ENCODE measurements at regions not wholly inside any gene's neighbourhood (a gene's known extent, or its start where the extent isn't known, plus 50 kb on each side); places are given as distances from the start of the nearest gene placed in this dataset.

GRCh38 chr9:135363596-135363995, 116.0 kb upstream of the PPP1R26 start:
- Mint-ChIP-seq H3K4me1 (no peaks in the 10 kb centered on the region), H3K4me3 (no peak overlapping the region), H3K9me3 (ENCODE audit: insufficient read depth) (peaks cover 3% of the 10 kb centered on the region), H3K27me3 (no peaks in the 10 kb centered on the region), H3K27ac (no peak overlapping the region)
- H3K79me2 ChIP-seq (ENCODE audit: control insufficient read depth, insufficient read depth, low read length) = no peaks in the 10 kb centered on the region
- H3K4me2 ChIP-seq (replicated peaks; ENCODE audit: low read depth, low read length, poor library complexity, severe bottlenecking) = no peak overlapping the region
- intact Hi-C loops (cut with micrococcal nuclease) = no loop called here
- WGBS (ENCODE audit: insufficient coverage) = 80% methylated on average over 5 of the region's 7 CpGs
- no peak overlapping the region for H2AFZ ChIP-seq (ENCODE audit: insufficient read depth, low read depth, low read length, poor library complexity, severe bottlenecking)
- ATAC-seq (ENCODE audit: low read depth) (no peak), DNase-seq (no peak)
- peaks cover 0 to 12% (median 0%) of the 10 kb centered on the region in 3 donors for H3K9me3 ChIP-seq (ENCODE audit: control extremely low read depth in 1 of 3, control insufficient read depth in 2 of 3, insufficient read depth in 1 of 3, low read length in 2 of 3)
- no peaks in the 10 kb centered on the region for H3K36me3 ChIP-seq (replicated peaks in 1 of 2; ENCODE audit: control extremely low read depth in 1 of 2, control insufficient read depth in 1 of 2, extremely low read depth in 1 of 2, insufficient read depth in 2 of 2, low read length in 1 of 2)
- ChIA-PET POLR2A (no interaction called here), CTCF (no interaction called here)
- H4K20me1 ChIP-seq (ENCODE audit: control insufficient read depth, insufficient read depth, low read length, poor library complexity, severe bottlenecking) = no peaks in the 10 kb centered on the region
- H3K27me3 ChIP-seq (replicated peaks in 1 of 4; ENCODE audit: control extremely low read depth in 1 of 4, control insufficient read depth in 3 of 4, insufficient read depth in 4 of 4, low read length in 3 of 4) = peaks cover 0 to 3% (median 0%) of the 10 kb centered on the region in 4 experiments
- H3K4me1 ChIP-seq (ENCODE audit: control insufficient read depth in 2 of 2, insufficient read depth in 2 of 2, low read length in 2 of 2) = no peaks in the 10 kb centered on the region
- no peak overlapping the region for H3K9ac ChIP-seq (ENCODE audit: low read length)
- TF ChIP-seq CTCF (IDR thresholded peaks at IDR 0.05) = no peak
- no peak for TF ChIP-seq EZH2 (IDR thresholded peaks at IDR 0.05; ENCODE audit: borderline replicate concordance, insufficient read depth, low read depth, low read length, poor library complexity, severe bottlenecking)
- no peak overlapping the region for H3K27ac ChIP-seq (ENCODE audit: low read length in 2 of 2)
- no peak overlapping the region for H3K4me3 ChIP-seq (ENCODE audit: control extremely low read depth in 1 of 5, extremely low read depth in 1 of 5, insufficient read depth in 1 of 5, low read depth in 2 of 5, low read length in 4 of 5)

GRCh38 chr9:135365013-135365768, 114.4 kb upstream of the PPP1R26 start:
- Histone ChIP-seq H3K36me3 (replicated peaks in 1 of 2; ENCODE audit: control extremely low read depth in 1 of 2, control insufficient read depth in 1 of 2, extremely low read depth in 1 of 2, insufficient read depth in 2 of 2, low read length in 1 of 2) (no peaks in the 10 kb centered on the region), H3K27me3 (replicated peaks in 1 of 4; ENCODE audit: control extremely low read depth in 1 of 4, control insufficient read depth in 3 of 4, insufficient read depth in 4 of 4, low read length in 3 of 4) (peaks cover 0 to 3% (median 0%) of the 10 kb centered on the region in 4 experiments), H2AFZ (ENCODE audit: insufficient read depth, low read depth, low read length, poor library complexity, severe bottlenecking) (no peak overlapping the region), H3K4me1 (ENCODE audit: control insufficient read depth in 2 of 2, insufficient read depth in 2 of 2, low read length in 2 of 2) (no peaks in the 10 kb centered on the region), H3K79me2 (ENCODE audit: control insufficient read depth, insufficient read depth, low read length) (no peaks in the 10 kb centered on the region), H3K27ac (ENCODE audit: low read length in 2 of 2) (no peak overlapping the region), H3K4me2 (replicated peaks; ENCODE audit: low read depth, low read length, poor library complexity, severe bottlenecking) (no peak overlapping the region), H3K9ac (ENCODE audit: low read length) (no peak overlapping the region), H3K9me3 (ENCODE audit: control extremely low read depth in 1 of 3, control insufficient read depth in 2 of 3, insufficient read depth in 1 of 3, low read length in 2 of 3) (peaks cover 0 to 12% (median 0%) of the 10 kb centered on the region in 3 donors), H3K4me3 (ENCODE audit: control extremely low read depth in 1 of 5, extremely low read depth in 1 of 5, insufficient read depth in 1 of 5, low read depth in 2 of 5, low read length in 4 of 5) (no peak overlapping the region), H4K20me1 (ENCODE audit: control insufficient read depth, insufficient read depth, low read length, poor library complexity, severe bottlenecking) (no peaks in the 10 kb centered on the region)
- H3K4me3 Mint-ChIP-seq = no peak overlapping the region
- no peak overlapping the region for H3K27ac Mint-ChIP-seq
- no peaks in the 10 kb centered on the region for H3K4me1 Mint-ChIP-seq
- ChIA-PET POLR2A (no interaction called here), CTCF (no interaction called here)
- 70% methylated on average over 10 of the region's 10 CpGs for WGBS (ENCODE audit: insufficient coverage)
- ATAC-seq (ENCODE audit: low read depth) (no peak), DNase-seq (no peak)
- no peaks in the 10 kb centered on the region for H3K27me3 Mint-ChIP-seq
- intact Hi-C loops (cut with micrococcal nuclease) = no loop called here
- TF ChIP-seq CTCF (IDR thresholded peaks at IDR 0.05) (no peak), EZH2 (IDR thresholded peaks at IDR 0.05; ENCODE audit: borderline replicate concordance, insufficient read depth, low read depth, low read length, poor library complexity, severe bottlenecking) (no peak)
- peaks cover 3% of the 10 kb centered on the region for H3K9me3 Mint-ChIP-seq (ENCODE audit: insufficient read depth)
